Thoracic aorta (tissue), 2 donors: ENCODE measurements at regions not wholly inside any gene's neighbourhood (a gene's known extent, or its start where the extent isn't known, plus 50 kb on each side); places are given as distances from the start of the nearest gene placed in this dataset.

Experiments
- ATAC-seq: fragments of 150-250 bp; one replicate; pipeline ENCODE4 v1.8.0; 2017; ENCODE audit warnings: low read depth; ENCODE audit not compliant: insufficient number of reproducible peaks, low FRiP score
- DNase-seq: peaks from one replicate; pipeline ENCODE4 v3.0.0-alpha.2; 2020; ENCODE audit warnings: low spot score
- H3K27ac ChIP-seq, 2 donors: fragments of 200-600 bp; sonication (generic); 1 replicate in 1 of 2; 2 replicates in 1 of 2; pipeline ENCODE4 v1.5.1; 2016; ENCODE audit warnings: mild to moderate bottlenecking in 2 of 2, moderate library complexity in 2 of 2
- H3K27me3 ChIP-seq: fragments of 200-600 bp; sonication (generic); replicated peaks from 2 replicates; pipeline ENCODE4 v1.6.0; 2016; ENCODE audit warnings: mild to moderate bottlenecking; ENCODE audit not compliant: insufficient read depth
- H3K36me3 ChIP-seq: fragments of 200-600 bp; sonication (generic); one replicate; pipeline ENCODE4 v1.5.1; 2016
- H3K4me1 ChIP-seq, 2 donors: fragments of 200-600 bp; sonication (generic); 1 replicate in 1 of 2; 2 replicates in 1 of 2; pipeline versions ENCODE4 v1.5.1 to v1.6.0; 2016; ENCODE audit warnings: low read depth in 2 of 2, mild to moderate bottlenecking in 1 of 2; ENCODE audit not compliant: control insufficient read depth in 1 of 2
- H3K4me3 ChIP-seq: fragments of 200-600 bp; sonication (generic); 2 replicates; pipeline ENCODE4 v1.5.1; 2016; ENCODE audit warnings: mild to moderate bottlenecking
- H3K9me3 ChIP-seq: fragments of 200-600 bp; sonication (generic); 2 replicates; pipeline ENCODE4 v1.5.1; 2016
- TF ChIP-seq, protein P1 (sequence below): fragments of 200-600 bp; sonication (generic); IDR thresholded peaks from one replicate; pipeline ENCODE4 v1.5.1; 2019; ENCODE audit warnings: antibody characterized with exemption

GRCh38 chr10:132994185-132994796 lies 51.9 kb upstream of the CFAP46 start:
- TF ChIP-seq, protein P1, sequence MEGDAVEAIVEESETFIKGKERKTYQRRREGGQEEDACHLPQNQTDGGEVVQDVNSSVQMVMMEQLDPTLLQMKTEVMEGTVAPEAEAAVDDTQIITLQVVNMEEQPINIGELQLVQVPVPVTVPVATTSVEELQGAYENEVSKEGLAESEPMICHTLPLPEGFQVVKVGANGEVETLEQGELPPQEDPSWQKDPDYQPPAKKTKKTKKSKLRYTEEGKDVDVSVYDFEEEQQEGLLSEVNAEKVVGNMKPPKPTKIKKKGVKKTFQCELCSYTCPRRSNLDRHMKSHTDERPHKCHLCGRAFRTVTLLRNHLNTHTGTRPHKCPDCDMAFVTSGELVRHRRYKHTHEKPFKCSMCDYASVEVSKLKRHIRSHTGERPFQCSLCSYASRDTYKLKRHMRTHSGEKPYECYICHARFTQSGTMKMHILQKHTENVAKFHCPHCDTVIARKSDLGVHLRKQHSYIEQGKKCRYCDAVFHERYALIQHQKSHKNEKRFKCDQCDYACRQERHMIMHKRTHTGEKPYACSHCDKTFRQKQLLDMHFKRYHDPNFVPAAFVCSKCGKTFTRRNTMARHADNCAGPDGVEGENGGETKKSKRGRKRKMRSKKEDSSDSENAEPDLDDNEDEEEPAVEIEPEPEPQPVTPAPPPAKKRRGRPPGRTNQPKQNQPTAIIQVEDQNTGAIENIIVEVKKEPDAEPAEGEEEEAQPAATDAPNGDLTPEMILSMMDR, result no peak
- Histone ChIP-seq H3K4me3 (peak overlapping the region; percentile 62), H3K4me1 (peaks cover 0 to 4% of the 10 kb centered on the region in 2 donors), H3K36me3 (no peaks in the 10 kb centered on the region), H3K9me3 (no peaks in the 10 kb centered on the region), H3K27ac (no peak overlapping the region), H3K27me3 (no peaks in the 10 kb centered on the region)
- ATAC-seq (no peak), DNase-seq (no peak)

DNA sequence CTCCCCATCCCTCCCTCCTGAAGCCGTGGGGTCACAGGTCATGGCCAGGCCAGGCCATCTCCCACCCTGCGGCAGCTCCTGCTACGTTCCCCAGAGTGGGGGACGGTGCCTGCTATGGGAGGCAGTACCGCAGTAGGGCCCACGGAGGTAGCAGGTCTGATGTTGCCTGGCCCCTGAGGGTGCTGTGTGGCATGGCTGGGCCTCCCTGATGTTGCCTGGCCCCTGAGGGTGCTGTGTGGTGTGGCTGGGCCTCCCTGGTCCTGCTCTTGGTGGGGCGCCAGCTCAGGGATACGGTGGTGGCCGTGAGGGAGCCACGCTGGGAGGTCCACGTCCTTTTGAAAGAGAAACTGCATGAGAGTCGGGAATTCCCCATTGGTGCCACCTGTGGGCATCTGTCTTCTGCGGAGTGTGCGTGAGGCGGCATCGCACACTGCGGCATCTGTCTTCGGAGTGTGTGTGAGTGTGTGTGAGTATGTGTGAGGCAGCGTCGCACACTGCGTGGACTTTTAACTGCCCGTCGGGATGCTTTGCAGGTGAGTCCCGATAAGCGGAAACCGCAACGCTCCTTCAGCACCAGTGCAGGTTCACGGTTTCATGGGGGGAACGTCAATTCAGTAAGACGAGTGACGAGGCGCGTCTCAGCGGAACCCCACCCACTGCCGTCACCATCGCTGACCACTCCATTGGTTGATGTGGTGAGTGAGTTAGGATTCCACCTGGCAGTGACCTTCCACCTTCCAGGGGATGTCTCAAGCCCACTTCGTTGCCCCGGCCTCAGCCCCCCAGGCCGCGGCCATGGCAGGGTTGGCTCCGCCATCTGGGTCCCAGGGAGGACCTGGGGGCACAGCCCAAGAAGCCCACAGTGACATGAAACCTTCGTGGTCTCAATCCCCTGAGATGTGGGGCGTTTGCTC lies 51.2 kb upstream of the CFAP46 start:
- no peak for ATAC-seq
- no peak for DNase-seq
- peaks cover 0 to 4% of the 10 kb centered on the region in 2 donors for H3K4me1 ChIP-seq
- H3K9me3 ChIP-seq, result no peaks in the 10 kb centered on the region
- no peak overlapping the region for H3K27ac ChIP-seq
- H3K36me3 ChIP-seq, result no peaks in the 10 kb centered on the region
- no peaks in the 10 kb centered on the region for H3K27me3 ChIP-seq
- TF ChIP-seq, protein P1, result no peak
- peak overlapping the region; percentile 62 for H3K4me3 ChIP-seq

DNA sequence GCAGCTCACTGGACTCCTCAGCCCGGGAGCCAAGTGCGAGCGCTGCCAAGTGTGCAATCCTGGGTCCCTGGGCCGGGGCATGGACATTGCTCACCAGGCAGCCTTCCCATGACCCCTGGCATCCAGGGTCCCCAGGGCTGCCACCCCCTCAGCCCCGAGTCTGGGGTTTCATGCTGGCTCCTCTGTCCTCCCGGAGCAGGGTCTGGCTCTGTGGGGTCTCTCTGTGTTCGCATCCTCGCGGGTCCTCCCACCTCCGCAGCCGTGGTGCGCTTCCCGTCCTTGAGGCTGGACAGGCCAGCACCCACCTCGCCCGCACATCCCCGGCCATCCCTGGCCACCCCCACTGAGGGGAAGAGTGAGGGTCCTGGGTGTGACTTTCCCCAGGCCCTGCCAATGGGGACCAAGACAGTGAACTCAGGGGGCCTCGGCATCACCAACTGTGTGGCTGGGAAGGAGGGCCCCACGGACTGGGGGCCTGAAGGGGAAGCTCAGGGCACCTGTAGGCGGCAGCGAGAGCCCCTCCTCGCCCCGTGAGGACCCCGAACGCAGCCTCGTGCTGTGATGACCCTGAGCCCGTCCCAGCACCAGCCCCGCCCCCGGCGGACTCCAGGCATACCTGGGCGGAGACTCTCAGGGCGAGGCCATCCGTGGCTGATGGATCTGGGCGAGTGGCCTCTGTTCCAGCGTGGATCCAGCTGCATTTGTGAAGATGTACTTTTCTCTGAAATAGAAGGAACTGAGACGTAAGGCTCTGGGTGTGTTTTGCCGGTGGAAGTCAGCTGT lies 50.3 kb upstream of the CFAP46 start:
- Histone ChIP-seq H3K4me1 (peaks cover 0 to 4% of the 10 kb centered on the region in 2 donors), H3K4me3 (no peak overlapping the region), H3K27me3 (no peaks in the 10 kb centered on the region), H3K27ac (no peak overlapping the region), H3K9me3 (no peaks in the 10 kb centered on the region), H3K36me3 (no peaks in the 10 kb centered on the region)
- no peak for DNase-seq
- TF ChIP-seq, protein P1, result no peak
- no peak for ATAC-seq
